ENCODE measurements at regions not wholly inside any gene's neighbourhood (a gene's known extent, or its start where the extent isn't known, plus 50 kb on each side); places are given as distances from the start of the nearest gene placed in this dataset.

- ATAC-seq, result no peak
- no peak overlapping the region for H3K27ac Mint-ChIP-seq
- peaks cover 9% of the 10 kb centered on the region for H3K9me3 Mint-ChIP-seq
- no peaks in the 10 kb centered on the region for H3K36me3 Mint-ChIP-seq
- H3K4me3 Mint-ChIP-seq, result no peak overlapping the region
- H3K4me1 Mint-ChIP-seq, result no peaks in the 10 kb centered on the region
- H3K27me3 Mint-ChIP-seq, result peaks cover 33% of the 10 kb centered on the region
Observed at GRCh38 chr19:29367791-29368222, 154.9 kb upstream of the UQCRFS1 start.

GRCh38 chr19:29370276-29370675 lies 155.5 kb upstream of the VSTM2B start:
- H3K9me3 Mint-ChIP-seq, result peaks cover under 1% of the 10 kb centered on the region
- ATAC-seq, result no peak
- H3K27me3 Mint-ChIP-seq, result peaks cover 25% of the 10 kb centered on the region
- no peaks in the 10 kb centered on the region for H3K4me1 Mint-ChIP-seq
- H3K27ac Mint-ChIP-seq, result no peak overlapping the region
- no peak overlapping the region for H3K4me3 Mint-ChIP-seq
- H3K36me3 Mint-ChIP-seq, result no peaks in the 10 kb centered on the region

DNA sequence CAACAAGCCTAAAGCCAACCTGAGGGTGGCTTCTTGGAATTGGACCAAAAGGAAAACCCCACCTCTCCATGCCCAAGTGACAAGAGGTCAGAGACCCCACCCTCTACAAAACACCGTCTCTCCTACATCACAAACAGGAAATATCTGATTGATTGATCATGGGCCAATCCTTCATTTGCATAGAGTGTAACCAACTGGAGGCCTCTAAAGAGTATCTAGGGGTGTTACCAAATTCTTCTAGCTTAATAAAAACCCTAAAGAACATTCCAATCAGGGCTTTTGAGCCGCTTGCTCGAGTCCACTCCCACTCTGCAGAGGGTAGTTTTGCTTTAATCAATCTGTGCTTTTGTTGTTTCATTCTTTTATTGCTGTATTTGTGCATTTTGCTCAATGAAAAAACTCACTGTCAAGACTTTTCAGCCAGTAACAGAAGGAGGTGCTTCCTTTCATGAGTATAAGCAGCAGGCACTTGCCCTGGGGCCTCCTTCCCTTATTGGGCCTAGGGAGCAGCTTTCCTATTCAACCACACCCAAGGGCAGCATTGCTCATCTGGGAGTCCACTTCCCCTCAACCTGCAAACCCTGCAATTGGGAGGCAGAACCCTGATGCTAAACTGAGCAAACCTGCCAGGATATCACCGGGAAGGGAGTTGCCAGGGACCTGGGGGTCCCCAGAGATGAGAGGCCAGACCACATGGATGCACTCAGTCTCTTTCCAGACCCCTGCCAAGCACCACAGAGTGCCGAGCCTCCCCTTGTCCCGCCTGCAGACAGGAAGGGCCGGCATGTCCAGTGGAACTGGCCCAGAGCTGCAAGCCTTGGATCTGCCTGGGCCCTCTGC lies 154.3 kb upstream of the VSTM2B start:
- Mint-ChIP-seq H3K4me1 (no peaks in the 10 kb centered on the region), H3K27ac (no peak overlapping the region), H3K9me3 (no peaks in the 10 kb centered on the region), H3K36me3 (no peaks in the 10 kb centered on the region), H3K4me3 (no peak overlapping the region), H3K27me3 (peaks cover 14% of the 10 kb centered on the region)
- ATAC-seq, result no peak

DNA sequence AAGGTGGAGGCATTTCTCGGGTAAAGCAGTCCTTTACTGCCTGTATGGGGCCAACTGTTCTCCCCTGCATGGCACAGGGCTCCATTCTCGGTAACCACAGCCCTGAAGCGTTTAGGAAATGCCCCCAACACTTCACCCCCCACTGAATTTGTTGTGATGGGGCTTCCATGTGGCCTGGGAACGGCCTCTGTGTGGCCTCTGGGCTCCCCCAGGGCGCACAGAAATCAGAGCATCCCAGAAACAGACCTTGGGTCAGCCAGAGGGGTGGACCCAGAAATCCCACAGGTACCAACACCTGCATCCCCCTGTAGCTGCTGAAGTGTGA lies 153.7 kb upstream of the VSTM2B start:
- no peaks in the 10 kb centered on the region for H3K36me3 Mint-ChIP-seq
- H3K27ac Mint-ChIP-seq, result no peak overlapping the region
- no peak overlapping the region for H3K4me3 Mint-ChIP-seq
- H3K27me3 Mint-ChIP-seq, result peaks cover 8% of the 10 kb centered on the region
- no peak for ATAC-seq
- H3K4me1 Mint-ChIP-seq, result no peaks in the 10 kb centered on the region
- H3K9me3 Mint-ChIP-seq, result no peaks in the 10 kb centered on the region

DNA sequence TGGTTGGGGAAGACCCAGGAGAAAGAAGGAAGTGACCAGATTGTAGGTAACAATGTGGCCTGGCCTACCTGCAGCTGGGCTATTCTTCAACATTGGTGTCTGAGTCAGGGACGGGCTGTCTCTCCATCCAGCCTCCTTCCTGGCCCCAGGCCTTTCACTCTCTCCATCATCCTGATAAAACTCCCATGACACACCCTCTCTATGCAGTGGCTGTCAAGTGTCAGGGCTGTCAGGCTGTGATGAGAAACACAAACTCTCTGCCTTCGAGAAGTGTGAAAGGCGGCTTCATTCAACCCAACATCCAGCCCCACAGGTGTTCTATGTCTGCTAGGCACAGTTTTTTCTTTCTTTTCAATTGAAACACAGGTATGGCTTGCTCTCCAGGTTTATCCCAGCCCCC lies 153.3 kb upstream of the VSTM2B start:
- no peak overlapping the region for H3K4me3 Mint-ChIP-seq
- no peak overlapping the region for H3K27ac Mint-ChIP-seq
- no peak for ATAC-seq
- H3K4me1 Mint-ChIP-seq, result no peaks in the 10 kb centered on the region
- H3K36me3 Mint-ChIP-seq, result no peaks in the 10 kb centered on the region
- H3K27me3 Mint-ChIP-seq, result peaks cover 7% of the 10 kb centered on the region
- H3K9me3 Mint-ChIP-seq, result no peaks in the 10 kb centered on the region

- ATAC-seq, result no peak
- no peak overlapping the region for H3K27ac Mint-ChIP-seq
- no peaks in the 10 kb centered on the region for H3K4me1 Mint-ChIP-seq
- peaks cover 2% of the 10 kb centered on the region for H3K27me3 Mint-ChIP-seq
- H3K4me3 Mint-ChIP-seq, result no peak overlapping the region
- H3K36me3 Mint-ChIP-seq, result no peaks in the 10 kb centered on the region
- H3K9me3 Mint-ChIP-seq, result no peaks in the 10 kb centered on the region
Observed at GRCh38 chr19:29372921-29373797, 152.6 kb upstream of the VSTM2B start.

GRCh38 chr19:29375429-29376119 lies 150.2 kb upstream of the VSTM2B start:
- Mint-ChIP-seq H3K4me3 (no peak overlapping the region), H3K27ac (no peak overlapping the region), H3K4me1 (no peaks in the 10 kb centered on the region), H3K36me3 (no peaks in the 10 kb centered on the region), H3K27me3 (no peaks in the 10 kb centered on the region), H3K9me3 (no peaks in the 10 kb centered on the region)
- no peak for ATAC-seq

DNA sequence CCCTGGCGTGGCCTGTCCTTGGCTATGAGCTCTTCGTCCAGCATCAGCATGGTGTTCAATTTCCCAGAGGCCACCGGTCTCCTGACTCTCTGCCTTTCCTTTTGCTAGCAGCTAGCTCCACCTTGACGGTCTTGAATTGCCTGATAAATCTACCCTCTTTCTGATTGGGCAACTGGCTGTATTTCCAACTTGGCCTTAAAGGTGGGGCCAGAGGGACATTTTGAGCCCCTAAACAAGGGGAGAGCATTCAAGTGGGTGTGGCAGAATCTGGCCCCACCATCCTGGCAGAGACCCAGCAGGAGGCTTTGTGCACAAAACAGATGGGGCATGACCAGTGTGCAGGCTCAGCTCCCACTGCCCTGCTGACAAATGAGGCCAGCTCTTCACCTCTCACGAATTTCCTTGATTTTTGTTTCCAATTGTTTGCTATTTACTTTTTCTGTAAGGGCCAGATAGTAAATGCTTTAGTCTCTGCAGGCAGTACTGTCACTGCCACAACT lies 148.9 kb upstream of the VSTM2B start:
- no peak for ATAC-seq
- no peak overlapping the region for H3K4me3 Mint-ChIP-seq
- H3K36me3 Mint-ChIP-seq, result no peaks in the 10 kb centered on the region
- no peaks in the 10 kb centered on the region for H3K9me3 Mint-ChIP-seq
- H3K27ac Mint-ChIP-seq, result no peak overlapping the region
- no peaks in the 10 kb centered on the region for H3K4me1 Mint-ChIP-seq
- no peaks in the 10 kb centered on the region for H3K27me3 Mint-ChIP-seq

GRCh38 chr19:29378126-29378525 lies 147.7 kb upstream of the VSTM2B start:
- no peak for ATAC-seq
- H3K36me3 Mint-ChIP-seq, result no peaks in the 10 kb centered on the region
- H3K4me1 Mint-ChIP-seq, result no peaks in the 10 kb centered on the region

GRCh38 chr19:29378543-29379080 lies 147.2 kb upstream of the VSTM2B start:
- Mint-ChIP-seq H3K27me3 (no peaks in the 10 kb centered on the region), H3K36me3 (no peaks in the 10 kb centered on the region), H3K4me1 (no peaks in the 10 kb centered on the region), H3K4me3 (no peak overlapping the region), H3K27ac (no peak overlapping the region), H3K9me3 (no peaks in the 10 kb centered on the region)
- ATAC-seq, result no peak

More at GRCh38 chr19:29378126-29378525, 147.7 kb upstream of the VSTM2B start:
- no peak overlapping the region for H3K4me3 Mint-ChIP-seq
- H3K27ac Mint-ChIP-seq, result no peak overlapping the region
- no peaks in the 10 kb centered on the region for H3K9me3 Mint-ChIP-seq
- no peaks in the 10 kb centered on the region for H3K27me3 Mint-ChIP-seq

- Mint-ChIP-seq H3K9me3 (no peaks in the 10 kb centered on the region), H3K27me3 (no peaks in the 10 kb centered on the region), H3K4me1 (no peaks in the 10 kb centered on the region), H3K36me3 (no peaks in the 10 kb centered on the region), H3K27ac (no peak overlapping the region), H3K4me3 (no peak overlapping the region)
- no peak for ATAC-seq
Observed at GRCh38 chr19:29379257-29380021, 146.4 kb upstream of the VSTM2B start.

- H3K36me3 Mint-ChIP-seq, result no peaks in the 10 kb centered on the region
- no peaks in the 10 kb centered on the region for H3K27me3 Mint-ChIP-seq
- H3K9me3 Mint-ChIP-seq, result no peaks in the 10 kb centered on the region
- ATAC-seq, result no peak
- no peak overlapping the region for H3K27ac Mint-ChIP-seq
- no peaks in the 10 kb centered on the region for H3K4me1 Mint-ChIP-seq
- no peak overlapping the region for H3K4me3 Mint-ChIP-seq
Observed at GRCh38 chr19:29380581-29380980, 145.2 kb upstream of the VSTM2B start.

DNA sequence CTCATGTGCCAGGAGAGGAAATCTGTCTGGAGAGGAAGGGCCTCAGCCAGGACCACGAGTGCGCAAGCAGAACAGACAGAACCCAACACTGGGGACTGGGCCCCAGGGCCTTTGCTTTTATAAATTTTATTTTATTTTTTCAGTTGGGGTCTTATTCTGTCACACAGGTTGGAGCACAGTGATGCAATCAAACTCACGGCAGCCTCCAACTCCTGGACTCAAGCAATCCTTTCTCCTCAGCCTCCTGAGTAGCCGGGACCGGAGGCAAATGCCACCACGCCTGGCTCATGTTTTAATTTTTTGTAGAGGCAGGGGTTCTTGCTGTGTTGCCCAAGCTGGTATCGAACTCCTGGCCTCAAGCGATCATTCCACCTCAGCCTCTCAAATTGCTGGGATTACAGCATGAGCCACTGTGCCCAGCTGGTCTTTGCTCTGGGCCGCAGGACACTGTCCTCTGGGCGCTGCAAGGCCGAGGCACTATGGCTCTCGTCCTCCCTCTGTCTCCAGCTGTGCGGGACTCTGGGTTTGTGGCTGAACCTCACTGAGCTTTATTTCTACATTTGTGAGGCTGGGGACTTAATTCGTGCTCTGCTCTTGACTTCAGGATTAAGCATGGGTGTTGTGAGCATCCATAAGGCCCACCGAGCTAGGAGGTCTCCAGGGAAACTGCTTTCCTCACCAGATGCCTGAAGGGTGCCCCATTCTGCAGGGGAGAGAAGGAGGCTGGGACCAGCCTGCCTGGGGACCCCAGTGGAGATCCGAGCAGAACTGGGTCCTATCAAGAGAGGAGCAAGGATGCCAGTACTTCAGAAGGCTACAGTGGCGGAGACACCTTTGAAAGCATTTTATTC lies 144.2 kb upstream of the VSTM2B start:
- Mint-ChIP-seq H3K27me3 (no peaks in the 10 kb centered on the region), H3K27ac (no peak overlapping the region), H3K36me3 (no peaks in the 10 kb centered on the region), H3K9me3 (no peaks in the 10 kb centered on the region), H3K4me3 (no peak overlapping the region), H3K4me1 (no peaks in the 10 kb centered on the region)
- no peak for ATAC-seq

- H3K27ac Mint-ChIP-seq, result no peak overlapping the region
- H3K36me3 Mint-ChIP-seq, result no peaks in the 10 kb centered on the region
- H3K9me3 Mint-ChIP-seq, result peaks cover 3% of the 10 kb centered on the region
- no peak for ATAC-seq
- no peaks in the 10 kb centered on the region for H3K4me1 Mint-ChIP-seq
- no peak overlapping the region for H3K4me3 Mint-ChIP-seq
- H3K27me3 Mint-ChIP-seq, result no peaks in the 10 kb centered on the region
Observed at GRCh38 chr19:29383696-29384095, 142.1 kb upstream of the VSTM2B start.

Measured in stimulated activated memory B cell treated with anti-CD40 and anti-IgM and Interleukin-4, amounts not matched to agents 10 μg/mL and 1 μg/mL and 100 μg/mL, for 72 hours (primary cell).